Lung microvascular endothelial cell (primary cell): ENCODE measurements at regions not wholly inside any gene's neighbourhood (a gene's known extent, or its start where the extent isn't known, plus 50 kb on each side); places are given as distances from the start of the nearest gene placed in this dataset.
"Not testable (repeated sequence)": the region's sequence is repeated elsewhere in the genome, so short reads cannot be mapped to it uniquely, and the experiment has no call there.

Experiments
- DNase-seq, 2 donors: peaks; one replicate each; pipeline versions ENCODE4 v3.0.0 to v3.0.0-alpha.2; 2010; ENCODE audit warnings: low read depth in 2 of 2

DNA sequence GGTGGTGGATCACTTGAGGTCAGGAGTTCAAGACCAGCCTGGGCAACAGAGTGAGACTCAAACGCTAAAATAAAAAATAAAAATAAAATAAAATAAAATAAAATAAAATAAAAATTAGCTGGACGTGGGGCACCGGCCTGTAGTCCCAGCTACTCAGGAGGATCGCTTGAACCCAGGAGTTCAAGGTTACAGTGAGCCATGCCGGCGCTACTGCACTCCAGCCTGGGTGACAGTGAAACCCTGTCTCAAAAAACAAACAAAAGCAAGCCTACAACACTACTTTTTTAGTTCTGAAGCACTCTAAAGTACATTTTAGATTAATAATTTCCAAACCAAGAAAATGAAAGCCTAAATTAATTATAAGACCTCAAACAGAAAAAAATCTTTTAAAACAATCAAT, 56.2 kb upstream of the ZSCAN2 start:
- not testable (repeated sequence) for DNase-seq

DNA sequence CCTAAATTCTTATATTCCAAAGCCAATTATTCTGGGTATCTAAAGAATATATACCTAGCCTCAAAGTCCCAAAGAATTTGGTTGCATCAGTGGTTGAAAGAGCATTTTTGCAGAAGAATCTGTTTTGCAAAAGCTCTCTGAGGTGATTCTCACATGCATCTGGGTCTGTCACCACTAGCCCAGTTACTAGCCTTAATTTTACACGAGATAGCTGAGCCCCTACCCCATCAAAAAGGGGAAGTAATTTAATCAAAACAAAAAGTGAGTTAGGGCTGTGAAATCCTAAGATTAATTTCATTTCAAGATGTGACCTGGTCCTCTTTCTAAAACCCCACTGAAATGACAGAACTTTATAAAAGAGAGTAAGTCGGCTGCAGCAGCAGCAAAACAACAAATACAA, 53.7 kb upstream of the ZSCAN2 start:
- DNase-seq = not testable (repeated sequence)

DNA sequence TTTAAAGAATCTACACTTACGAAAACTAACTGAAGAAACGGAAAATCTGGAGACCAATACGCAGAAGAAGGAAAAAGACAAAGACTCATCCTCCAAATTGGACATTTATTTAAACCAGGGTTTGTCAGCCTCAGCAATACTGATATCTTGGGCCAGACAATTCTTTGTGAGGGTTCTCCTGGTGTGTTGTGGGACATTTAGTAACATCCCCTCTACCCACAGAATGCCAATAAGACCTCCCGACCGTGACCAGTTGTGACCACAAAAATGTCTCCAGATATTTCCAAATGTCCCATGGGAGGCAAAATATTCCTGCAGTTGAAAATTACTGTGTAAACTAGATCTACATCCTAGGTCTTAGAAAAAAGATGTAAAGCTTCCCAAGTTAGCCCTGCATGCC, 50.3 kb upstream of the ZSCAN2 start:
- DNase-seq = not testable (repeated sequence)
